ENCODE measurements at regions not wholly inside any gene's neighbourhood (a gene's known extent, or its start where the extent isn't known, plus 50 kb on each side); places are given as distances from the start of the nearest gene placed in this dataset.

DNA sequence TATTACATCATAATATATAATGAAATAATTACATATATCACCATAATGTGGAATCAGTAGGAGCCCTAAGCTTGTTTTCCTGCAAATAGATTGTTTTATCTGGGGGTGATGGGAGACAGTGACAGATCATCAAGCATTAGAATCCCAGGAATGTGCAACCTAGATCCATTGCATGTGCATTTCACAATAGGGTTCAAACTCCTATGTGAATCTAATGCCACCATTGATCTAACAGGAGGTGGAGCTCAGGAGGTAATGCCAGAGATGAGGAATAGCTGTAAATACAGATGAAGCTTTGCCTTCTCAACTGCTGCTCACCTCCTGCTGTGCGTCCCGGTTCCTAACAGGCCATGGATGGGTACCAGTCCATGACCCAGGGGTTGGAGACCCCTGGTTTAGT lies 63.8 kb upstream of the CHORDC1 start:
- TF ChIP-seq CTCF (IDR thresholded peaks at IDR 0.05) (no peak), POLR2AphosphoS5 (IDR thresholded peaks at IDR 0.05) (no peak), EP300 (IDR thresholded peaks at IDR 0.05) (no peak)
